GM21526 (cell line): ENCODE measurements at regions not wholly inside any gene's neighbourhood (a gene's known extent, or its start where the extent isn't known, plus 50 kb on each side); places are given as distances from the start of the nearest gene placed in this dataset.

ENCODE experiments used
- ATAC-seq: cut with Tn5 transposase; IDR thresholded peaks from one replicate; pipeline ENCODE4 v1.9.1; 2021; ENCODE audit warnings: moderate library complexity; ENCODE audit not compliant: unreplicated experiment, low FRiP score

DNA sequence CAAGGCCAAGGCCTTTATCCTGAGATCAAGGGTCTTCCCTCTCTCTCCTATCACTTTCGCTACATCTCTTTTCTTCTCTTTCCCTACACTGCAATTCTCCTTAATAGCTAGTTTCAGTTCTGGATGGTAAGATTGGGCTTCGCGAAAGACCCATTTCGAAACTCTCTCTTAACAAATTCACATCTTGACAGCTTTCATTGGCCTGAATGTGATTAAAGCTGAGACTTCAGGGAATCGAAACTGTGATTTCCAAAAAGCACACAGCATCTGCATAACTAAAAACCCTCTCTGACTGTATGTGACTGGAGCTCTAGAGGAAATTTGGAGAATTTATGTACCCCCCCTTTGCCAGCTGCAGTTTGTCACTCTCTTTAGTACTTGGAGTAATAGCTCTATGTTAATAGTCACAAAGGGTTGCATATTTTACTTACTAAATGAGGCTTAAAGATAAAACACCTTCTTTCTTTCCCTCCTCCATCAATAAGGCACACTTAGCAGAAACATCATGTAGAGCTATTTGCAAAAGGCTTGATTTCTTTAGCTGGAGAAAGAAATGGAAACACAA is 105.3 kb upstream of the FAM20A start:
- no peak for ATAC-seq

DNA sequence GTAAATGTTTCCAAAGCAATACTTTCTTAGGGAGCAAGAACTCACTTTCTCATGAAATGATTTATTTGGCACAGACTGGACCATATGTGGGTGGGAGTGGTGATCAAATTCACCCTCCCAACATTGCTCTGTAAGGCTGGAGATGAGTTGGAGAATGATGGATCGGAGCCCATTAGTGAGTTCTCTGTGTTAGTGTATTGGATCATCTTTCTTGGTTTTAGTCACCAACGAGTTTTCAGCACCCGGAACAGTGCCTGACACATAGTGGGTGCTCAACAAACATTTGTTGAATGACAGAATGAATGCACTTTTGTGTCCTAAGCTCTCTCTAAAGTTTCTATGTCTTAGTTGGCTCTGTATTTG is 104.5 kb upstream of the FAM20A start:
- no peak for ATAC-seq

DNA sequence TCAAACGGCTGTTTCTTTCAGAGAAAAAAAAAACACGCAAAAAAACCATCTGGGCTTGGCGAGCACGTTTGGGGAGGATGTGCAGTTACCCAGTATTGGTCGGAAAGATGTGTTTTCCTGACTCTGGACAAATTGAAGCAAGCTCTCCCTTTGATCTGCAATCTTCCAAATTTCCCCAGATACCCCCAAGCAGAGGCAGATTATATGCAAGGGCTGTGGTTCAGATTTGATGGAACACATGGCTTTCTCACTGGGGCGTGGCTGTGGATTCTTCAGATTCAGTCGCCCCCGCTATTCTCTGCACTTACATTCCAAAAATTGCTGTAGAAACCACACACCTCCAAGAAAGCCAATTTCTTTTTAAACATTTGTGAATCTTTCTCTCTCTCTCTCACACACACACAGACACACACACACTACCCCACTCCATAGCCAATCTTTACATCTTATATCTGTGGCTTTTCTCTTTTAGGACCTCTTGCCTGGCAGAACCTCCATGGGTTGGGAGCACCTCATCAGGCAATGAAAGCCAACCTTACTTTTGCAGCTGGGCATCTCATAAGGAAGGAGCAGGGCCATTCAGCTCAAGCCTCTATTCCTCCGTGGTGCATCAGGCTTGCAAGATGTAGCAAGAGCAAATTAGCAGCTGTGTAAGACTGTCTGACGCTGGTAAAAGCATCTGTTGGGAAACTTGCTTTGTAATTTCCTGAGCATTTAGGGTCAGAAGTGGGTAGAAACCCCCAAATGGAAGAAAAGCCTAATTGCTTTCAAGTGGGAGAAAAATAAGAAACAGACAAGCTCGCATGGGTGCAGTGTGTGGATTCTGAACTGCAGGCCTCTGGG is 103.9 kb upstream of the FAM20A start:
- ATAC-seq: no peak

DNA sequence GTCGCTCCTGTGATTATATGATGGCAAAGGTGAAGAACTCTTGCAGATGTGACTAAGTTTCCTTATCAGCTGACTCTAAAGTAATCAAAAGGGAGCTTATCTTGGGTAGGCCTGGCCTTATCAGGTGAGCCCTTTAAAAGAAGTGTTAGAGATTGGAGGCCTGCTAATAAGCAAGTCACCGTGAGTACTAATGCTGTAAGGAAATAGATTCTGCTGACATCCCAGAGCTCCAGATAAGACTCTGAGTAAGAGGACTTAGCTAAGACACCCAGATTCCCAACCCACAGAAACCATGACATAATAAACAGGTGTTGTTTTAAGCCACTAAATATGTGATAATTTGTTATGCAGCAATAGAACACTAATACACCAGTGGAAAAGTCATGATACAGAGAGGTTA is 99.9 kb upstream of the FAM20A start:
- no peak for ATAC-seq

DNA sequence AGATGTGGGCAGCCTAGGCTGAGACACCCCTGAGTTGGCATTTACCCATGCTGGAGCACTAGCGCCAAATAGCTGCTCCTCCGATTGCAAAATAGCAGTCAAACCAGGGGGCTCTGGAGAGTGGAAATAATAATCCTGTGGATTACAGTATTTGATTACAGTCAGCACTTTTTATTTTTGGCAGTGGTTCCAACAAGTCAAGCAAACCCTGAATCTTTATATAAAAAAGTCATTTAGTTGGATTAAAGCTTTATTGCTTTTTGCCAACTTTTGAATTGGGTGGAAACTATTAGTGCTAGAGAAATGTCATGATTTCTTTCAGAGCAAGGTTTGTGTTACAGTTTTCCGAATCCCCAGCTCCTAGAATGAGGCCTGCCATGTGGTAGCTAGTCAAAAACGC is 99.3 kb upstream of the FAM20A start:
- ATAC-seq: no peak

DNA sequence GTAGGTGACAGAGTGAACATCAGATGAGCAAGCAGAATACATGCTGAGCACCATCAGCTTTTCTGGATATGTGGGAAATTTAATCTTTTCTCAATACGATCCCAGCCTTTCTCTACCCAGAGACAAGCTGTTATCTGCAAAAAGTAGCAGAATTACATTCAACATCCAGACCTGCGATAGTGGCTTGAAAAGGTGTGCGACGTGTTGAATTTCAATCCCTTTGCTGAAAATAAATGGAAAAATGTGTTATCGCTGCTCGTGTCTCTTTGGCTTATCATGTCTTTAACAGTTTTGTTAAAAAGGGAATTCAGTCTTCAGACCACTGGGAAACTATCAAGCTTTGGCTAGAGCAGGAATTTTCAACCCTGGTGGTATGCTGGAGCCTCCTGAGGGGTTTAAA is 98.8 kb upstream of the FAM20A start:
- ATAC-seq: no peak

DNA sequence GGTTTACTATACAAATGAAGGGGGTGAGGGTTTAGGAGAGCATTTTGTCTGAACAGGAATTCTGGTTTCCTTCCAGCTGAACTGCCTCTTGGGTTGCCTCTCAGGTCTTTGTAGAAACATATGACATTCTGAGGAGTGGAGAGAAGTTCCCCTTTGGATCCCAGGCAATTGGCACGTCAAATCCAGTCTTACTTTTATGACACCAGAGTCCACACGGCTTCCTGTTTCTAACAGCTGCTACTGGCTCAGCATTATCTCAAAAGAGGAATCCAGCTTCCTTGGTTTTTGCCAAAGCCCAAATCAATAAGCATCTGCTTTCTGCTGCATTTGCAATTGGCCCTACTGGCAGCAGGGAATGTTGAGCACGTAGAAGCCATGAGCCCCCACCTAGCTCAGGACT is 97.6 kb upstream of the FAM20A start:
- no peak for ATAC-seq

DNA sequence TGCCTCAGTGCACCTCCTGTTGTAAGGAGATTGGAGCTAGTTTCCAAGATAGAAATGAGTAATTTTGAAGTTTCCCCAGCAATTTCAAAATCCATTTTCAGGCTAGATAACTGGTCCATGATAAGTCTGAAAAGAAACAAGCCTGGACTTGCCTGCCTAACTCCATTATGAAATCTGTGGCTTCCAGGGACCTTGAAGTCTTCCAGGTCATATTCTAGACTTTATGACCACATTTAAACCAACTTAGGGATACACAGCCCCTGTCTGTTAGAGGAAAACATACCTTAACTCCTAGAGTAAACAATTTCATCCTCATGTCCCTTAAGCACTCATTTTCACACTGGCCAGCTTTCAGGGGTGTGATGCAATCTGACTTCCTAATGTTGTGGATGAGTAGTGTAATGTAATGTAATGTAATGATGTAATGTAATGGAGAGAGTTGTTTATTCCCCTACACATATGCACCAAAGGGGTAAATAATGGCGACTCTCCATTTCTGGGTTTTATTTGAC is 96.7 kb upstream of the FAM20A start:
- no peak for ATAC-seq

DNA sequence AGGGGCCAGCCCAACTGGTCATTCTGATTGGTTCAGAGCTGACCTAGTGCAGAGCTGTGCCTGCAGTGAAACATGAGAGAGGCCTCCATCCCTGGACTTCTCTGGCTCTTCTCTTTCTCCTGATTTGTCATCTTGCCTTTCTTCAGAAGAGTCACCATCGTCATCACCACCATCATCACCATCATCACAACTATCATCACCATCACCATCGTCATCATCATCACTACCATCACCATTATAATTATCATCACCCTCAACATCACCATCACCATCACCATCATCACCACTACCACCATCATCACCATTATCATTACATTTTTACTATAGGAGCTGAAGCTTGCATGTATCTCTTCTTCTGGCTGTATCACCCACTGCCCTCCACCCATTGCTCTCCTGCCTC is 94.5 kb upstream of the FAM20A start:
- ATAC-seq: no peak

DNA sequence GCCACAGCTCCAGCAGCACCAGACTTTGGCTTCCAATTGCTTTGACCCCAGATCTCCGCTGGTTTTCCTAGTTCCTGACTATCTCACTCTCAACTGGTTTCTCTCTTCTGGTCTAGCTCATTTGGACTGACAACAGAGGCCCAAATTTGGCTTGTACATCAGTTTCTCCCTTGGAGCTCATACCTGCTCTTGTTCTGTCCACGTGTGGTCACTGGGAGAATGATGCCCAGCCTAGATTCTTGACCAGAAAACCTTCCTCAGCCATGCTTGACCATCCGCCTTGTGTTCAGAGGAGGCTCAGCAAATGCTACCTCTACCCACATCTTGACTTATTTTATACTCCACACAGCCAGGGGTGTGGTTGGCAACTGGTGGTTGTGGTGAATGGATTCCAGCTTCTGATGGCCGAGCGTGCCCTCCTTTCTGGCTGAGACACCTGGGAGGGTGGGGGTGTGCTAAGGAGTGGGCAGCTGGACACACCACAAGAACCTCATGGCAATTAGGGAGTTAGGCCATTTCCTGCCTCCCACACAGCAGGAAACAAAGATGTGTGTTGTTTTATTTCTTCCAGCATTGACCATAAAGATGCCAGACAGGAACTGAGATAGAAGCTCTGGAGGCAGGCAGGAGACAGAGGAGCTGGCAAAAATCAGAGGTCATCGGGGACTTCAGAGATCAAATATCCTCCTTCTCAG is 93.8 kb upstream of the FAM20A start:
- no peak for ATAC-seq

DNA sequence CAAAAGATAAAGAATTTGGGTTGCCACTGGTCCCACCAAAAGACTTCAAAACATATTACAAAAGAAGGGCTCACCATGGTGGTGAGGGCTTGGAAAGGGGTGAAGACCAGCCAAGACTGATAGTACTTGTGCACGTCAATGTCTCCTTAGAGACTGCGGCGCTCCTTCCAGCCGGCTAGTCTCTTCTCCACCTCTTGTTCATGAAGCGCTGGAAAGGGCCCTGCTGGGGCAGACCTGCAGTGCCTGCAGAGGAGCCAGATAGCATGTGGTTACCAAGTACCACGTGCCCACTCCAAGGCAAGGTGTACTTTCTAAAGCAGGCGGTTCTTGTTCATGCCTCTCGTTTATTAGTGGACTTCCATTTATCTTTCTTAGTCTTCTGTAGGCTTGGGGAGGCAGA is 92.7 kb upstream of the FAM20A start:
- ATAC-seq: no peak

DNA sequence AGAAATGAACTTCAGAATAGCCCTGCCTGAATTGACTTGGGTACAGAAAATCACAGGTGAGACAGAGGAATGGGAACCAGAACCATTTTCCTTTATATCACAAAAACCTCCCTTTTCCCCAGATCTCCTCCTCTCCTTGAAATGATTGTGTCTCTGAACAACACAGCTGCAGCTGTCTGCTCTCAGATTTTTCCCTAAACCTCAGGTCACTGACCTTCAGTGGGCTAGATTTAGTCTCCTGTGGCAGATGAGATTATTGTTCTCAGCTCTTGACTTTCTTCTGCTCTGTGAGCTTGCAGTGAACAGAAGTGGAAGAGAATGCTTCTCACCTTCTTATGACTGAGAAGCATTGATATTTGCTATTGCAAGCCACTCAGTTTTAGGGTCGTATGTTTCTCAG is 92.3 kb upstream of the FAM20A start:
- no peak for ATAC-seq

DNA sequence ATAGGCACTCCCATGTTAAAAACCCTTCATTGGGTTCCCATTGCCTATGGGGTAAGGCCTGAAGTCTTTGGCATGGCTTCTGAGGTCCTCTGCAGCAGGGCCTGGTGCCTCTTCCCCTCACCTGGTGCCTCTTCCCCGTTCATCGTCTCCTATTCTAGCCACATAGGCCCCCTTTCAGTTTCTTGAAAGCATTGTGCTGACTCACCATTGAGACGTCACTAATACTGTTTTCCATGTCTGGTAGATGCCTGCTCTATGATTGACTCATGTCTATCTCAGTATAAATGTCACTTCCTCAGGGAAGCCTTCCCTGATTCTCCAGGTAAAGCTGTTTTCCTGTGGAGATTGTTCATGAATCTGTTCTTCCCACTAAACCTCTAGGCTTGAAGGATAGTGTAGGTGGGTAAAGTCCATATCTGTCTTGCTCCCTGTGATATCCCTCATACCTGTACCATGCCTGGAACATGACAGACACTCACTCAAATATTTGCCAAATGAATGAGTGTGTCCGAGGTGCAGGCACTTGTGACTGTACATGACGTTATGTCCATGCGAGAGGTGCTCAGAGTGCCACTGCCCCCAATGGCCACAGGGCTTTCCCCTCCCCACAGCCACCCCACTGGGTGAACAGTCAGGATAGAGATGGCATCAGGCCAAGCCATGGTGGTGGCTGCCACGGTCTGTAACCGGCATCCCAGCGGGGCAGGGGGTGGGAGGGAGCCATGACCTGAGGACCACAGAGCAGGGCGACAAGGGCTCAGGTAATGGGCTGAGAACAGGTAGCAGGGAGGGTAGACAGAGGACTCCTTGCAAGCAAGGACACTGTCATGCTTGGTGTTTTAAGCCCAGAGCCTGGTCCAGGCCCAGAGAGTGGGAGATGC is 85.2 kb upstream of the FAM20A start:
- ATAC-seq: no peak

DNA sequence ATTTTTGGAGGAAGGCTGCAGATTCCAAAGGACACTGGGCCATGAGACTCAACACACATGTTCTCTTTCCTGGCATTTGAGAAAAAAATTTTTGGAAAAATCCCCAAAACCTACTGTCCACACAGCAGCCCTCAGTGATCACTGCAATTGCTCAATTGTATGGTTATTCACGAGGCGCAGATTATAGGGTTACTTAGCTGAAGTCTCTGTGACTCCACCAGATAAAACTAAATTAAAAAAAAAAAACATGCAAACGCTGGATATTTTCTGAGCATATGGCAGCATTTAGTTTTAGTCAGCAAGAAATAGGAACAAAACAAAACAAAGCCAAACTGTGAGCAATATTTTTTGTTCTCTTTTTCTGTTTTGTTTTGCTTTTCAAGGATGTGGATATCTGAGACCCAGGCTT is 83.8 kb upstream of the FAM20A start:
- ATAC-seq: no peak

DNA sequence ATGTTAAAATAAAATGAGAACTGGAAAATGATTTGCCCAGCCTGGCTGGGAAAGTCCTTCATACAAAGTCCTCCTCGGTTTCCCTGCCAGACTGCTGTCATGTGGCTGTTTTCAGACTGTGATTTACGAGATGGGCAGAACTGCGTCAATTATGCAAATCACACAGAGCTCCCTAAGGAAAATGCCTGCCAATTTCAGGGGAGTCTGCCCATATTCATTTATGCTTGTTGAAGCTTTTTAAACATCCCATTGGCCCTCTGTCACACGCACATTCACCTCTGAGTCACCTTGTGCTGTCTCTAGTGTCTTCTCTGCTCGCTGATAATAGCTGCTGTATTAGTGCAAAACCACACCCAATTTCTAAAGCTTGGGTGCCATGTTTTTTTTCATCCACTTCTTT is 81.7 kb upstream of the FAM20A start:
- no peak for ATAC-seq

DNA sequence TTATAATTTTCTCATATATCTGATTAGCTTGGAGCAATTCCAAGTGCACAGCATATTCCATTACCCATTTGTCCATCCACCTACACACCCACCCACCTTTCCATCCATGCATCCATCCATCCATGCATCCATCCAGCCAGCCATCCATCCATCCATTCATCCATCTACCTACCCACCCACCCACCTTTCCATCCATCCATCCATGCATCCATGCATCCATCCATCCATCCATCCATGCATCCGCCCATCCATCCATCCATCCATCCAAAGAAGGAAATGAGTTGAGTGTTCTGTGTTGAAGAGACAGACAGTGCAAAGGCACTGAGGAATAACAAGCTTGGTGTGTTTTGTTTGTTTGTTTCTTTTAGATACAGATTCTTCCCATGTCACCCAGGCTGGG is 78.7 kb upstream of the FAM20A start:
- no peak for ATAC-seq

DNA sequence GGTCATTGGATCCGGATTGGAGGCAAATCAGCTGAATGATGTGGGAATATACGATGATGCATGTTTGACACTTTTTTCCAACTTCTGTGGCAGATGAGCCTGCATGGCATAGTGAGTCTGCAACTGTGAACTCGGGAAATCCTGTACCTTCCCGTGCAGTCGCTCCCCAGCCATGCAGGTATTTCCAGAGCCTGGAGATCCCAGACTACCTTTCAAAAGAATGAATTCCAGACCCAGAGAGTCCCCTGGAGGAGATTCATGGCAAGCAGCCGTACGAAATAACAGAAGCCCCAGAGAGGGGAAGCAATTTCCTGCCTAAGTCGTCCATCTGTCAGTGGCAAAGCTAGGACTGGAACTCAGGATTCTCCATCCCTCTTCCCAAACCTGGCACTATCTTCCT is 75.7 kb upstream of the FAM20A start:
- no peak for ATAC-seq

DNA sequence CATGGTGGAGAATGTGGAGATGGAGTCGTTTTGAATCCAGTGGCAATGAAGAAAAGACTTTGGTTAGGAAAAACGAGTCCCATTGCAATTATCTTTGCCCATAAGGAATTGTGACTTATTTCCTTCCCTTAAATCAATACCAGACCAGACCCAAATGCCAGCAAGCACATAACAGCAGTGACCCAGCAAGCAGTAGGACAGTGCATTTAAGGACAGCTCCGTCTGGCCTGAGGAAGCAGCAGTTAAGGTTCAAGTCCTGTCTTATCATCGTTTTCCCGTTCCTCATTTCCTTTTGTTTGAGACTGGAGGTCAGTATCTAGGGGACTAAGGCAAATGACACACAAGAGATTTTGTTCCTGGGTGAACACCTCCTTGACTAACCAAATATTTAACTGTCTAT is 74.6 kb upstream of the FAM20A start:
- no peak for ATAC-seq

DNA sequence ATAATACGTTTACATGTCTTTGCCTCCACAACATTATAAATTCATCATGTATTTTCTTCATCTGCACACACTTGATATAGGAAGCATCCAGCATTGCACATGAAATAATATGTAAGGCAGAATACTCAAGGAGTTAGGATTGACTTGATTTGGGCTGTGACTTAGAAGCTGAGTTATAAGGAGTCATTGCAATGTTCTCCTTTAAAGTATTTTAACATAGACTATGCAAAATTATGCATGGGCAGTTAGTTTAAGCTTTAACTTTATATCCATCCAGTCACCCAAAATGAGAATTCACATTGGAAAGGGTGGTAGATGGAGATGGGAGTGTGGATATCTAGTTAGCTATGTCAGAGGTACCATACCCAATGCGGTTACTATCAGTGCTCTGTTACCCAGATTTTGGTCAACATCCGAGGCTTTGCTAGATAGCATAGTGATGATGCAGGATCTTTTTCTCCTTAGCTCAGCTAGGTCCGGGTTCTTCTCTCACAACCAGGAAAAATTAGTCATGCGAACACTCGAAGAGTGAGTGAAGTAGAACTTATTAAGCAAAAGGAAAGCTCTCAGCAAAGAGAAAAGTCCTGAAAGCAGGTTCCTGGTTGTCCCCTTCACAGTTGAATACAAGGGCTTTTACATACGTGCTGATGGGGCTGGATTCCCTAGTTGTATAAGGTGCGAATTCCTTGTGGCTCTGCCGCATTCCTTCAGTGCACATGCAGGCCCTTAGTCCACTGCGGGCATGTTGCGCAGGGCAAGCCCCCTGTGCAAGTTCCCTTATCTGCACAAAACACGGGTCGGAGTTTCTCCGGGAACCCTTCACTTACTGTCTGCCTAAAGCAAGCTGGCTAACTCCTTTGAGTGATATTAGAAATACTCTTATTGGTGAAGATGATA is 73.1 kb upstream of the FAM20A start:
- no peak for ATAC-seq
